GM13976 (cell line): ENCODE measurements at regions not wholly inside any gene's neighbourhood (a gene's known extent, or its start where the extent isn't known, plus 50 kb on each side); places are given as distances from the start of the nearest gene placed in this dataset.

ENCODE experiments used
- DNase-seq: peaks from one replicate; pipeline ENCODE4 v3.0.0; 2012; ENCODE audit warnings: low spot score
- in situ Hi-C: fragments of 300-500 bp; cut with MboI; formaldehyde crosslinking; loops from one replicate; pipeline ENCODE4 v1.12.0; 2022; ENCODE audit warnings: low sequenced_read_pairs, mixed read lengths, inconsistent platforms; ENCODE audit not compliant: unreplicated experiment
- TF ChIP-seq, protein P1 (sequence below): IDR thresholded peaks from 2 replicates; pipeline ENCODE4 v1.5.1; 2012; ENCODE audit warnings: borderline replicate concordance, mild to moderate bottlenecking; ENCODE audit not compliant: insufficient read depth; ENCODE audit errors: extremely low read depth, missing control alignments, control extremely low read depth

DNA sequence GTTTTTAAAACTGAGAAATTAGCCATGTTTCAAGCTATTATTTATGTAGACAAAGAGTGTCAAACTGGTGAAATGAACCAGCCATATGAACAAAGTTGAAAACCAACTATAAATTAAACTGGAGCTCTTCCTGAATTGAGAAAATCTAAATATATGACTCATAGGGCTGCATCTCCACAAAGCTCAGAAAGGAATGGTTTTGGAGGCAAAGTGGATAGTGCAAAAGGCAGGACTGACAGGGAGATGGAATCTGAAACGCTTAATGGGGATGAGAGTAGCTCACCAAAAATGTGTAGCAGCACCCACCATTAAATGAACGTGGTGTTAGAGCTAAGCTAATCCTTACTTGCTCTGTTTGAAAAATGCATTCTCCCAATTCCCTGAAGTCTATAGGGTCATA is 1066.0 kb downstream of the AGBL1 start:
- TF ChIP-seq, protein P1, sequence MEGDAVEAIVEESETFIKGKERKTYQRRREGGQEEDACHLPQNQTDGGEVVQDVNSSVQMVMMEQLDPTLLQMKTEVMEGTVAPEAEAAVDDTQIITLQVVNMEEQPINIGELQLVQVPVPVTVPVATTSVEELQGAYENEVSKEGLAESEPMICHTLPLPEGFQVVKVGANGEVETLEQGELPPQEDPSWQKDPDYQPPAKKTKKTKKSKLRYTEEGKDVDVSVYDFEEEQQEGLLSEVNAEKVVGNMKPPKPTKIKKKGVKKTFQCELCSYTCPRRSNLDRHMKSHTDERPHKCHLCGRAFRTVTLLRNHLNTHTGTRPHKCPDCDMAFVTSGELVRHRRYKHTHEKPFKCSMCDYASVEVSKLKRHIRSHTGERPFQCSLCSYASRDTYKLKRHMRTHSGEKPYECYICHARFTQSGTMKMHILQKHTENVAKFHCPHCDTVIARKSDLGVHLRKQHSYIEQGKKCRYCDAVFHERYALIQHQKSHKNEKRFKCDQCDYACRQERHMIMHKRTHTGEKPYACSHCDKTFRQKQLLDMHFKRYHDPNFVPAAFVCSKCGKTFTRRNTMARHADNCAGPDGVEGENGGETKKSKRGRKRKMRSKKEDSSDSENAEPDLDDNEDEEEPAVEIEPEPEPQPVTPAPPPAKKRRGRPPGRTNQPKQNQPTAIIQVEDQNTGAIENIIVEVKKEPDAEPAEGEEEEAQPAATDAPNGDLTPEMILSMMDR, result no peak
- in situ Hi-C loops, result no loop called here
- DNase-seq, result no peak

DNA sequence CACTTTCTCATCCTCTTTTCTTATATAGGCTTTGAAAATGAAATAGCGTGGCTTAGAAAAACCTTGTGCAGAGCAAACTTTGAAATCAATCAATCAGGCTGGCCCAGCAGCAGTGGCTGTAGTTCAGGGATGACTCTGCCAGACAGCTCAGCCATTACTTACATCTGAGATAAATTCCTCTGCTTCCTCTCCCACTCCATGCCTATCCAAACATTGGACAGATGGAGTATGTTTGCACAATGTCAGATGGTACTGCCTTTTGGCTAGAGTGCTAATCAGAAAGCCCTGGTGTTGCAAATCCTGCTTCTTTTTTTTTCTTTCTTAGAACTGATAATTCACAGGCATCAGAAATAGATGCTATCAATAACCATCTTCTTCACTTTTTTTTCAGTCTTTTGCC is 1065.1 kb downstream of the AGBL1 start:
- in situ Hi-C loops, result no loop called here
- no peak for DNase-seq
- TF ChIP-seq, protein P1, result no peak

DNA sequence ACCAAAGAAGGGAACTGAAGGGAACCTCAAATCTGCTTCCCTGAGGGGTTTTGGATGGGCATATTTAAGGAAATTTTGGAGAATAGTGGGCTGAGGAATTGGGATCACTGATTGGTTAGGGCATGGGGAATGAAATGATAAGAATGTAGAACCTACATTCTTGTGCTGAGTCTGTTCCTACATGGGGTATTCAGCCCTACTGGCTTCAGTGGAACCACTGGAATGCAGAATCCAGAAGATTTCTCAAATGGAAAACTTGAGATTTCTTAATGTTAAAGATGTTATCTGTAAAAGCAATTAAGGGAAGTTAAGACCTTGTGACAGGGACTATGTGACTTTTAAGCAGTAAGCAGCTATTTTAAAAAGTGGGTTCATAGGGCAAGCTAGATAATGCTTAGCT is 1062.4 kb downstream of the AGBL1 start:
- DNase-seq, result no peak
- in situ Hi-C loops, result no loop called here
- TF ChIP-seq, protein P1, result no peak

DNA sequence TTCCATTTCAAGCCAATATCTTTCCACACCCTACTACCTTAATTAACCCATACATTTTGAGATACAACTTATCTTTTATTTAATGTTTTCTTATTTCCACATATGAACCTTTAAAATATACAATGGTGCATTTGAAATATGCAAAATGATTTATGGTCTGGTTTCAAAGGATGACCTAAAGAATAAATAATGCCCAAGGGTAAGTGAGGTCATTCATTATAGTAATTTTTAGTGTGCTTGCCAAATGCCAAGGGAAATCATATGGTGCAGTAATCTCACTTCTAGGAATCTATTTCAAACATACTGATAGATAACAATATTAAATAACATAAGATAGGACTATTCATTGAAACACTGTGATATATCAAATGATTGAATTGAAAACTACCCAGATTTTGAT is 1055.4 kb downstream of the AGBL1 start:
- in situ Hi-C loops, result no loop called here
- DNase-seq, result no peak
- TF ChIP-seq, protein P1, result no peak

DNA sequence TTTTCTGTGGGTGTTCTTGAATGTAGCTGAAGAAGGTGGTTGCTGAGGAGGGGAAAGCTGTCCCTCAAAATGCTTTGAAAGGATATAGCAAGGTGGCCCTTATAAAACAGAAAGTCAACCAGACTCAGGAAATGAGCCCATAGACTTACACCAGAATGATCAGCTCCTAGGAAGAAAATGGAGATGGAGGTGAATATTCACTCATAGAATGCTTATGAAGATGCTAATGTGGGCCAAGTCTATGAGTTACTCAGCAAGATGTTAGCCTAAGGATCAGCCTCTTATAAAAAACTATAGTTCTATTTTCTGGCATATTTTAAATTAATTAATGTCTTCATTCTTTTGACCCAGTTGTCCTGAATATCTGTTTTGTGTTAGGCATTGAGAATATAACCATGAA is 1054.0 kb downstream of the AGBL1 start:
- in situ Hi-C loops, result no loop called here
- TF ChIP-seq, protein P1, result no peak
- no peak for DNase-seq

DNA sequence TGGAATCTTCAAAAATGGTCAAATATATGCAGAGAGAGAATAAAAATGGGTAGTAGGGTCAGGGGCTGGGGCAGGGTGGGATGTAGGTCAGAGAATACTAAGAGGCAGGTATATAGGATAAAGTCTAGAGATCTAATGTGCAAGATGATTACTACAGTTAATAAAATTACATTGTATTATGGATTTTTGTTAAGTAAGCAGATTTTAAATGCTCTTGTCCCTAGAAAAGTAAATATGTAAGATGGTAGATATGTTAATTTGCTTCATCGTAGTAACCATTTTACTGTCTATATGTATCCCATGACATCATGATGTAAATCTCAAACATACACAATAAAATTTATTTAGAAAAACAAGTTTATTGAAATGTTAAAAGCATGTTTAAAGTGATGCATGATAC is 1051.4 kb downstream of the AGBL1 start:
- DNase-seq, result no peak
- in situ Hi-C loops, result no loop called here
- TF ChIP-seq, protein P1, result no peak

DNA sequence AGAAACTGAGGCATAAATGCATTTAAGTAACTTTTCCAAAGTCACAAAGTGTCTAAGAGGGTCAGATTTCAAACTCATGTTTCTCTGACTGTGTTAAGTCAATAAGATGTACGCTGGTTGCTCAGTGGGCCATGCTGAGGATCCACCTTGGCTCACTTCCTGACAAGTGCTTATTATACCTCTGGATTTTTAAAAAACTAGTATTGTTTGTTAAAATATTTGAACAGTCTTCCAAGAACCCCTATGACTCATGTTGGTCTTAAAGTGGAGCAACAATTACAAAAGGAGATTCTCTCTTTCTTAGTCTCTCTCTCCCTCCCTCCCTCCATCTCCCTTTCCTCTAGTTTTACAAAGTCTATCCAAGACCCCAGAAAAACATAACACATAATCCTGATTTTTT is 1050.2 kb downstream of the AGBL1 start:
- TF ChIP-seq, protein P1, result no peak
- in situ Hi-C loops, result no loop called here
- DNase-seq, result no peak
